C4-2B (cell line): ENCODE measurements at regions not wholly inside any gene's neighbourhood (a gene's known extent, or its start where the extent isn't known, plus 50 kb on each side); places are given as distances from the start of the nearest gene placed in this dataset.

ENCODE experiments used
- CTCF ChIP-seq: fragments of 450-650 bp; conservative IDR thresholded peaks from 2 replicates; pipeline ENCODE4 v1.5.1; 2017; ENCODE audit warnings: mild to moderate bottlenecking
- ZFX ChIP-seq: fragments of 450-650 bp; IDR thresholded peaks from 2 replicates; pipeline ENCODE4 v1.6.1; 2017

GRCh38 chr15:70290708-70291107 is 193.0 kb upstream of the TLE3 start:
- TF ChIP-seq CTCF (no peak), ZFX (no peak)
